Central memory CD4-positive, alpha-beta T cell (primary cell): ENCODE measurements at regions not wholly inside any gene's neighbourhood (a gene's known extent, or its start where the extent isn't known, plus 50 kb on each side); places are given as distances from the start of the nearest gene placed in this dataset.
"Not testable (repeated sequence)": the region's sequence is repeated elsewhere in the genome, so short reads cannot be mapped to it uniquely, and the experiment has no call there.

Experiments
- DNase-seq: peaks from one replicate; pipeline ENCODE4 v3.0.0; 2022

DNA sequence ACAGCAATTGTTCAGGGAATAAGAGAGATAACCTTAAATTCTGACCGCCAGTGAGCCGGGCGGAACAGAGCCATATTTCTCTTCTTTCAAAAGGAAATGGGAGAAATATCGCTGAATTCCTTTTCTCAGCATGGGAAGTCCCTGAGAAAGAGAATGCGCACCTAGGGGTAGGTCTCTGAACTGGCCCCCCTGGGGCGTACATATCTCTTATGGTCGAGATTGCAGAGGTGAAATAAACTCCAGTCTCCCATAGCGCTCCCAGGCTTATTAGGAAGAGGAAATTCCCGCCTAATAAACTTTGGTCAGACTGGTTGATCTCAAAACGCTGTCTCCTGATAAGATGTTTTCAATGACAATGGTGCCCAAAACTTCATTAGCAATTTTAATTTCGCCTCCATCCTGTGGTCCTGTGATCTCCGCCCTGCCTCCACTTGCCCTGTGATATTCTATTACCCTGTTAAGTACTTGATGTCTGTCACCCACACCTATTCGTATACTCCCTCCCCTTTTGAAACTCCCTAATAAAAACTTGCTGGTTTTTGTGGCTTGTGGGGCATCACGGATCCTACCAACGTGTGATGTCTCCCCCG is 195.8 kb upstream of the HMCN1 start:
- DNase-seq, result not testable (repeated sequence)

DNA sequence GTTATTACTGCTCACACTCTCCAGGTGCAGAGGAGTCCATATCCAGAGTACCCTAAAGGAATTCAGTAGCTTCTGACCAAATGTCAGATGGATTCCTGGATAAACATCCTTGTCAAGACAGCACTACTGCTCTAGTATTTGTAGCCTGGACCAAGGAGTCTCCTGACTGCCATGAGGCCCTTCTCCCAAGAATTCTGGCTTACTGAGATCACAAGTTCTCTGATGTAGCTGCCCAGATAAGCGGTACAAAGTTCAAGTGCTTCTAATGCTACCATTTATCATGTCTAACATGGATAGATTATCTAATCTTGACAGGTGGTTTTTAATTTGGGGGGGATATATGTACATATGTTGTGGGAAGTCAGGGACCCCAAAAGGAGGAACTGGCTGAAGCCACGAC is 196.6 kb upstream of the HMCN1 start:
- DNase-seq, result no peak

DNA sequence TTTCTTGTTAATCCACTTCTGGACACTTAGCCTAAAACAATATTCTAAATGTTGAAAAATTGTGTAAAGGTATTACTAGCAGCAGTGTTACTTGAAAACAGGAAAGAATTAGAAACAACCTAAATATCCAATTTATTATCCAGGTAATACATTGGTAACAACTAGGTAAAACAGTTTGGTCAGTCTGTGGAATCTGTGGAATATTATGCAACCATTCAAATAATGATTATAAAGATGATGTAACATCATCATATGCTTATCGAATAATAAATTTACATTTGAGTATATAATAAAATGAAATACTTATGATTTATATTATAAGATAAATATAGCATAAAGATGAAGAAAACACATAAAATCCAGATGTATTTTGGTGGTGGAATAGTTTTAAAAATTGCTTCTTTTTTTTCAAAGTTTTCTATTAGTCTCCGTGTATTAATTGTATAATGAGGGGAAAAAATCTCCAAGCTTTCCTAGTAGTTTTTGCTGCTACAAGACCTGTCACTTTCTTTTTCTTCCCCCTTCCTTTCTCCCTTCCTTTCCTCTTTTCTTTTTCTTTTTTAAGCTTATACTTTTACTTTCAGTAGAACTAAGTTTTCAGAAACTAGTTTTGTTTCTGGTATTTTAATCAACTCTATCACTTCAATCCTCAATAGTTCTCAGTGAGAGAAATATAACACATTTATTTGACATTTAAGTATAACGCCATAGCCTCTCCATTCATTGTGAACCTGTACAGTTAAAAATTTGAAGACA is 197.8 kb upstream of the HMCN1 start:
- DNase-seq, result no peak

DNA sequence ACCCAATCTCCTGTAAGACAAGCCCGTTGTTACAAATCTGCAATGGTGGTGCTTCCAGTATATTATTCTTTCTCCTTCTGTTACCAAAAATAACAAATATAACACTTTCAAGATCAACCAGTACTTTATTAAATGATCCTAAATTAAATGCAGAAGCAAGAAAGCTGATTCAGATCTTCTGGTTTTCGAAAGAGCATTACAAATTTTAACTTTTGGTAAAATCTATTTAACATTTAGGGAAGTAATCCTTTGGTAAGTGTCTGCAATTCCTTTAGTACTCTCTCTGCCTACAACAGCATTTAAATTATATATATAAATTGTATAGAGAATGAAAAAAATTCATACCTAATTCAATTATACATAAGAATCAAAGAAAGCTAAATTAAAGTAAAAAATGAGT is 198.6 kb upstream of the HMCN1 start:
- no peak for DNase-seq

DNA sequence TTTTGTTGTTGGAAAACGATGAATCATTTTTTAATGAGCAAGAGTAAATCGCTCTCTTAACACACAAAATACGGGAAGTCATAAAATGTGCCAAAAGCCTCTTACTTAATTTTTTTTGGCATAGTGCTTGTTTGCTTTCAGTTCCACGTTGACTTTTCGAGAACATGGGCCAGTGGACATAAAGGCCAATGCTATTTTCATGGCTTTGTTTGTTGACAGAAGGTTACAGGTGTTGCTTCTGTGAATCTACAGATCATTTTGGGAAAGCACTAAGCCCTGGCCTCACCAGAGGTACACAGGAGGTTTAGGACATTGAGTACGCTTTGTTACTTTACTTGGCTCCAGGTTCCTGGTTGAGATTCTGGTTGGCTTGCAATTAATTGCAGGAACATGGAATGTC is 199.4 kb upstream of the HMCN1 start:
- DNase-seq, result no peak

DNA sequence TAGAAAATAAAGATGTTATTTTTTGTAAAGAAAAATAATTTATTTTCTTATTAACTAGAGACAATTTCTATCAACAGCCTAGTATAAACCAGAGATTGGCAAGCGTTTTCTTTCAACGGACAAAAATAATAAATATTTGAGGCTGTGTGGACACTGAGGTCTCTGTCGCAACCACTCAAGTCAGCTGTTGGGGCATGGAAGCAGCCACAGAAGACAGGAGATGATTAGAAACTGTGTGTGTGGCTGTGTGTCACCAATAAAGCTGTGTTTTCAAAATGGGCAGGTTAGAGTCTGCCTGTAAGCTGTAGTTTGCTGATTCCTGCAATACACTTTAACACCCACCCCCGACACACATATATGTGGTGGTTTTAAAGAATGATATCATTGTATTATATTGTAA is 200.6 kb upstream of the HMCN1 start:
- no peak for DNase-seq

DNA sequence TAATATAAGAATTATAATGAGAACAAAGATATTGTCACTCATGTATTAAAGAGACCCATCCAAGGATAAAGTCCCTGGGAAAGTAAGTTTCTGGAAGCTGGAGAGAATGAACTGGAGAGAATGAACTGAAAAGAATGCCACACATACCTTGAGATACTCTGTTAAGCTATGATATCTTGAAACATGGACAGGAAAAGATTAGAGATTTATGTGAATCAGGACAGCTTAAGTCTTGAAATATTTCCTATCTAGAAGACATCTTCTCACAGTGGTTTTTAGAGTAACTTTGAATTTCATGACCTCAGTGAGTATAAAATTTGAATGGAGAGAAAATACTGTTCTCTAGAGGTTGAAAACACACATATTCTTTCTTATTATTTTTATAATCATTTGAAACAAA is 201.3 kb upstream of the HMCN1 start:
- DNase-seq, result no peak

DNA sequence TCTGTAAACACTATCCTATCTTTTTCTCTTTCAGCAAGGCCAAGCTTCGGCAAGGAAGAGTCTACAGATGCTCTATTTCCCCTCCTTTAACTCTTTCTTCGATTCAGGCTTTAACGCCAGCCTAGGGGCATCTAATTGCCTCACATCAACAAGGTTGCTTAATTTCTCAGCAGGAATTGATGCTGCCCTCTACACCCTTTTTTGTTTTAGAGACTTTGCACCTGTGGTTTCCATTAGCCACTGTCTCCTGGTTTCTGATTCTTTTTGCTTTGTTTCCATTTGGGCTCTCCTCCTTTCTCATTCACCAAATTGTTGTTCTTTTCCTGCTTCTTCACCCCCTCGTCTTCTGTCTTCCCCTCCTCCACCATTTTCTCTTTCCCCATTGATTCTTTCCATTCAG is 202.4 kb upstream of the HMCN1 start:
- no peak for DNase-seq

DNA sequence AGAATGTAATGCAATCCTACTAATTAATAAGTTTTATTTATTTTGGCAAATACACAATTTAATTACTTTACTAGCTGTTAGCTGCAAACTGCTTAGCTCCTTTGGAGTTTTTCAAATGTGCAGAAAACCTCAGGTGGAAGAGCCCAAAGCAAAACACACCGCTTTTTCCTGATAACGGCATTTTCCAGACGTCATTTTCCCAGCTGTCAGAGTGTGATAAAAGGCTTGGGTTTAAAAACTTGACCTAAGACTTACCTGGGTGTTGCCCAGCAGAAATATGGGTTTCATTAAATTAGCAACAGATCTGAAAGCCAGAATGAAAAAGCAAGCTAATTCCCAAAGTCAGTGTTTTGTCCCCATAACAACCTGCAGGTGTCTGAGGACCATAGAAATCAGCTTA is 204.0 kb upstream of the HMCN1 start:
- no peak for DNase-seq

DNA sequence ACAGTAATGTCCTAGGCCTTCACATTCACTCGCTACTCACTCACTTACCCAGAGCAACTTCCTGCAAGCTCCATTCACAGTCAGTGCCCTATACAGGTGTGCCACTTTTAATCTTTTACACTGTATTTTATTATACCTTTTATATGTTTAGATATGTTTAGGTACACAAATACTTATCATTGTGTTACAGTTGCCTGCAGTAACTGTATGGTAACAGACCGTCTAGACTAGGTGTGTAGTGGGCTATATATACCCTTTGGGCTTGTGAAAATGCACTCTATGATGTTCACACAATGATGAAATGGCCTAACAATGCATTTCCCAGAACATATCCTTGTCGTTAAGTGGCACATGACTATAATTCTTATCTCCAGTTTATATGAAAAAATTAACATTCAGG is 204.5 kb upstream of the HMCN1 start:
- no peak for DNase-seq

DNA sequence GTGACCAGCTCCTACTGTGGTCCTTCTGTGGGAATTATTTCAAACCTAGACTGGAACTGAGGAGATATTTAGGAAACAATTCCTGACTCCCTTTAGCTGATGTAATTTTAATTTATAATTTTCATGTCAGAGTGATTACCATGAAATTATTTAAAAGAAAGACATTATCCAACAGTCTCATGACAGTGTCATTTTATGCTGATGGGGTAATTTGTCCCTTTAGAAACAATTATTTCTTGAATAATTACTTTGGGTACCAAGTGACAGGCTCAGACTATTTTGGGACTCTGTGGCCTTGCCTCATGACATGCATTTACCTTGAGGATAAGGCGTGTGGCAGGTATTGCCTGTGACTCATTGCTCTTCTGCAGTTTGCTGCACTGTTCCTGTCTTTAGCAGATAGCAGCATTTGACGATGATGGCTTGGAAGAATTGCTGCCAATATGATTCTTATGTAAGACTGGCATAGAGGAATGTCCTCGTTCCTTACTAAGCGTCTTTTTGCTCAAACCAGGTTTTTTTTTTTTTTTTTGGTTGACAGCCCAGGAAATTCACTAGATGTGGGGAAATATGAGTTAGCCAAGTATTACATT is 206.0 kb upstream of the HMCN1 start:
- no peak for DNase-seq

DNA sequence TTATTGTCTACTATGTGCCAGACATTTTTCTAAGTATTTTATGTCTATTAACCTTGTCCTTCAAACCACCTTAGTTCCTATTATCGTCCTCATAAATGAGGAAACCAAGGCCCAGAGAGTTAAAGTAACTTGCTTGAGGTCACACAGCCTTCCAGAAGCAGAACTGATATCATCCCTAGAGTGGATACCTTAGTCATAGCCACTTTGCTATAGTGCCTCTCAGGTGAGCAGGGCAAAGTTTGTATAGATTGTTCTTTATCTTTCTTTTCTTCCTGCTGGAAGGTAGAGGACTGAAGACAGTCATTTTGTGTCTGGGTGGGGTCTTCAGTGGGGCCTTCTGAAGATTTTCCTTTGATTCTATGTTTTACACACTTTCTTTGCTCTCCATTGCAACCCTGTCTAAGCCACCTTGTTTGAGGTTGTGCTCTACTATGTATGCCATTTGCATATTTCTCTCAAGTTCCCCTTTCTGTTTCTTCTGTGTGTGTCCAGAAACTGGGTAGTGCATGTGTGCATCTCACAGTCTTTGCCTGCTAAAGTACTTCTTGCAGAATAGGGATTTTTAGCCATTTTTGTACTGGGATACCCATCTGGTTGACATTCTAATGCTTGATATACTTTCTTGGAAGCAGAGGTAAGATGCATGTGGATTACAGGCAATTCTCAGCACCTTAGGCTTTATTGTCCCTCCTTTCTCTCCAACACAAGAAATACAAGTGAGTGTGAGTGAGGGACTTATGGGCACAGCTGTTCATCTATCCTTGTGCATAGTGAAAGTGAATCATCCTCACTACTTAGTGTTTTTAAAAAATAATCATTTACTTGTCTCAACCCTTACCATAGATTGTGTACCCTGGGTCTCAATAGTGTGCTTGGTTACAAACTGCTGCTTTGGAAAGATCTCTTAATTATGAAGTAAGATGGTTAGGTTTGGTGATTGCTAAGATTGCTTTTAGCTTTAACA is 207.6 kb upstream of the HMCN1 start:
- DNase-seq, result no peak

DNA sequence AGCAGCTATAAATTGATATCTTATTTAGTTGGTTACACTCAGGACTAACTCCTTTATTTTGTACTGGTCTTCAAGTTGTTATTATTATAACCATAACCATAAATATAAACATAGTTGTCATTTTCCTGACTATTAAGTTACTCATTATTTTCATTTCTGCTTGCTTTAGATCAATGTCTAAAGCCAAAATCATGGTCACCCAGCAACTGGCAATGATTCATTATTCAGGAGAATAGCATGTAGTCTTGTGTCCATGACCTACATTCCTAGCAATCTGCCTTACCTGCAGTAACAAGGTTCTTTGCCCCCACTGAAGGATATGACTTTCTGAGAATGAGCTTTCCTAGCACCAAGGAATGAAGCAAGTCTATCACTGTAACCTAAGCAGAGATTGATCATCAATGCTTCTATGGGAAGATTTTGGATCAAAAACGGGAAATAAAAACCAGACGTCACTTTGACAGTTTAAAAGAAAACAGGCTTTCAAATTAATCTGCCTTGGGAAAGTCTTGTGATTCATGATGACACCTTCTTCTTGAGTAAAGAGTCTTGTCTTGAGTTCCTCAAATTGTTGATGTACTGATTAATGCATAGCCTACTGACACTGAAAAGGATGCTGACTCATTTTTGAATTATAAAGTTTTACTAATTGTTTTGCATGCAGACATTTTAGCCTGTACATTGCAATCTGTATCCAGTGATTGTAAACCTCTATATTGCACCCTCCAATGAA is 203.3 kb upstream of the IVNS1ABP start:
- DNase-seq, result no peak

DNA sequence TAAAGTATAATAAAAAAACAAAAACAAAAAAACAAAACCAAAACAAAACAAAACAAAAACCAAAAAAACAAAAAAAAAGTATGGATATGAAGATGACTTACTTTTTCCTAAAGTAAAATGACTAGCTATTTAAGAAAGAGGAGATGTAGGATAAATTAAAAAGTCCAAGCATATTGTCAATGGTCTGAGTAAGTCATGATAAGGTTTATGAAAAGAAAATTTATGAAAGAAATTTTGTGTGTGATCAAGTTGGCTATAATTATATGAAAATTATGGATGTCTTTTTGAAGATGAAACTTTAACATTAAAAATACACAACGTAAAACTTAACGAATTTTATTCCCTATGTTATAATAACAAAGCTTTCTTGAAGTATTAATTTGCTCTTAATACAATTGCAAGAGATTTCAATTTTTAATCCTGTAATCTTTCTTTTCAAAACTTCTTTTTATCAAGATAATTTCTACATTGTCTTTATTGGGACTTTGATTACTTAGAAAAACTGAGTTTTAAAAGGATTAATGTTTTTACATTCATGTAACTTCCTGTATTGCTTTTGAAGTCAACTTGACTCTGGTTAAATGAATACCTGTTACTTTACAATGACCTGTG is 200.9 kb upstream of the IVNS1ABP start:
- DNase-seq, result no peak

DNA sequence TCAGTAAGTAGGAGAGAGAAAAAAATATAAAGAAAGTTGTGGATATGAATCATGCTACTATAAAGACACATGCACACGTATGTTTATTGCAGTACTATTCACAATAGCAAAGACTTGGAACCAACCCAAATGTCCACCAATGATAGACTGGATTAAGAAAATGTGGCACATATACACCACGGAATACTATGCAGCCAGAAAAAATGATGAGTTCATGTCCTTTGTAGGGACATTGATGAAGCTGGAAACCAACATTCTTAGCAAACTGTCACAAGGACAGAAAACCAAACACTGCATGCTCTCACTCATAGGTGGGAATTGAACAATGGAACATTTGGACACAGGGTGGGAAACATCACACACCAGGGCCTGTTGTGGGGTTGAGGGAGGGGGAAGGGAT is 200.3 kb upstream of the IVNS1ABP start:
- not testable (repeated sequence) for DNase-seq

DNA sequence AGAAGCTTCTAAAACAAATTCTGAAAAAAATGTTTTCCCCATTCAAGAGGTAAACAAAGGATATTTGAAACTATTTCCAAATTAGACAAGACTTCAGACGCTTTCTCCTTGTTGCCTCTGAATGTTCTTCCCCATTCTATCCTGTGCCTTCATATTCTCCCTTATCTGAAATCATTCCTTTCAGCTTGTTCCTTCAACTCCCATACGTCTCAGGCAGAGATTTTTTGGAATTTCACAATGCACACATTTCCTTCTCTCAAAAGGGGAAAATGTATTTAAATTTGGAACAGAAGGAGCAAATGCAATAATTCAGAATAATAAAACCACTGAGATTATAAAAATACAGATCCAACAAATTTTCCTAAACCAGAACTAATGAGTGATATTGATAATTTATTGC is 198.7 kb upstream of the IVNS1ABP start:
- DNase-seq, result no peak

DNA sequence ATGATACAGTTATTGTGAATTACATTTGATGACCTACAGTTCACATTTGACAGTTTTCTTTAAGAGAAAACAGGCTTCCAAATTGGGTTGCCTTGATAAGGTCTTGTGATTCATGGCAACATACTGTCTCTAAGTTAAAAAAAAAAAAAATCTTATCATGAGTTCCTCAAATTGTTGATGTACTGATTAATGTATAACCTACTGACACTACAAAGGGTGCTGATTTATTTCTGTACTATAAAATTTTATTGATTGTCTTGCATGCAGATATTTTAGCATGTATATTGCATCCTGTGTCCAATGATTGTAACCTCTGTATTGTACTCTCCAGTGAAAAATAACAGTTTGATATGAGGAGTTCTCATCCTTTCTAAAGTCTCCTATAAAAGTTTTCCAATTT is 197.3 kb upstream of the IVNS1ABP start:
- no peak for DNase-seq

DNA sequence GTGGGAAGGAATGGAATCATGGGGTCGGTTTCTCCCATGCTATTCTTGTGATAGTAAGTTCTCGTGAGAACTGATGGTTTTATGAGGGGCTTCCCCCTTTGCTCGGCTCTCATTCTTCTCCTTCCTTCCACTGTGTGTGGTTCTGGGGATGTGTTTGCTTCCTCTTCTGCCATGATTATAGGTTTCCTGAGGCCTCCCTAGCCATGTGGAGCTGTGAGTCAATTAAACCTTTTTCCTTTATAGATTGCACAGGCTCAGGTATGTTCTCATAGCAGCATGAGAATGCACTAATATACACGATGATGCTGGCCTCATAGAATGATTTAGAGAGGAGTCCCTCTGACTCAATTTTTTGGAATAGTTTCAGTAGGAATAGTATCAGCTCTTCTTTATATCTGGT is 195.4 kb upstream of the IVNS1ABP start:
- no peak for DNase-seq

DNA sequence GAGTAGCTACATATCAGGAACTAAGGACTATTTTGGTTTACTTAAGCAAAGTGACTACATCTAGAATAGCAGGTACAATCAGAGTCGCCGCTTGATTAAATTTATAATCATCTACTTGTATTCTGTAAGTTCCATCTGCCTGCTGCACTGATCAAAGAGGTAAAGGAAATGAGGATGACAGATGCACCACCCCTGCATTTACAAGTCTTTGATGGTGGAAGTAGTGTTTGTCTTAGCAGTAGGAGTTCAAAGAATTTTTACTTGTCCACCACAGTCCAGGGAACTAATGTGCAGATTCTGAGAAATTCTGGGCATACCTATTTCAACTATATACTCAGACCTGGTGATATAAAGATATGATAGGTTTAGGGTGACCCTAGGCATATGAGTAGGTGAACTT is 184.1 kb upstream of the IVNS1ABP start:
- no peak for DNase-seq

DNA sequence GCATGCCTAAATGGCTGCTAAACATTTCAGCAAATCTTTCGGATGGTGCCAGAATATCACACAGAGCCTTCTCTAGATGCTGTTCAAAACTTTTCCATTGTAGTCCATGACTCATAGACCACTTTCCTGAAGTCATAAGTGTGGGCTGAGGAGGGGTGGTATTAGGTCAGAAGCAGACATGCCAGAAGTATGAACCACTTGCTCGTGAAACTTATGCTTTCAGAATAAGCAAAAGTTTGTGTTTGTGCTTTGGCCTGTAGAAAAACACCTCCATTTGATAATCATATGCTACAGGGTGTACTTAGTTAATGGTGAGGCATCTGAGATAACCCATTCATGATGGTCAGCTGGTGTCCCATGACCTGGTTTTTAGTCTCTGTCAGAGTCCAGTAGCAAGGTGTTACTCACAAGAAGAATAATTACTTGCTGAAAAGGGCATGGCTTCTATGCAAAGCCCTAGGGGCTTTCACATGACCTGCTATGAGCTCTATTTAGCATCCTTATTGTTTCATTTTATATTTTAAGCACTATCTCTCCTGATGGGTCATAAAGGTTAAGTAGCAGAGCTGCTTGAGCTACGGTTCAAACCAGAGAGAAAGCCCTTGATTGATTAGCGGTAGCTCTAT is 183.1 kb upstream of the IVNS1ABP start:
- no peak for DNase-seq

DNA sequence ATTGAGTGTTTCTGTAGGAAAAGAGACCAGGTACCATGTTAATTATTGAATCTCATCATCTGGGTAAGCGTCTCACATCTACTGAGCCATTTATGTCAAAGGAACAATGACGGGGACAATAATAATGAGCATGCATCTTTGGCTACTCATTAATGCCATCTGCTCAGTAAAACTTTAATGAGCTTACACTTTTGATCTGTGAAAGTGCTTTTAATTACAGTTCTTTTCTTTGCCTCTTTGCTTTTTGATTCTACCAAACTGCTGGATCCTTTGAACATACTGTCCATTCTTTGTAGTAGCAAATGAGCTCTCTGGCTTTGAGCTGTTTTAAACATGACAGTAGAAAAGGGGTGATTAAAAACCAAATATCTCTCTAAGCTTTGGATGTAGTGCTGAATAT is 181.2 kb upstream of the IVNS1ABP start:
- DNase-seq, result no peak

DNA sequence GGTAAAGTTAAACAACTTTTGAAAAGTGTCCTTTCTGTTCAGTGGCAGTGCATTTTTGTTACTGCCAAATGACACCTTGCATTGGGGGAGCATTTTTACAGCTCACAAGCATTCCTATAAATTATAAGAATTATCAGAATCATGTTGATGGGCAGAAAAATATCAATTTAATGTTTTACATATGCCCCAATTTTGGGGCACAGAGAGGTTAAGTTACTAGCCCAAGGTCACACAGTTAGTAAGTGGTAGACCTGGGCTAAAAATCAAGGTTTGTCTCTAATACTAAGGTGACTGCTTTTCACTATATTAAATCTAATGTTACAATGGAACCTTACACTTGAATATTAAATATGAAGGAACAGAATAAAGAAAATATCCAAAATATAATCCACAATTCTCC is 180.1 kb upstream of the IVNS1ABP start:
- no peak for DNase-seq
